GM12891 (cell line): ENCODE measurements at regions not wholly inside any gene's neighbourhood (a gene's known extent, or its start where the extent isn't known, plus 50 kb on each side); places are given as distances from the start of the nearest gene placed in this dataset.

Experiments
- POLR2A ChIP-seq: IDR thresholded peaks from 2 replicates; pipeline ENCODE4 v1.6.1; 2011; ENCODE audit warnings: low read depth, low read length, control low read depth
- POLR2AphosphoS5 ChIP-seq: IDR thresholded peaks from 2 replicates; pipeline ENCODE4 v1.6.1; 2011; ENCODE audit warnings: low read depth, low read length, control low read depth
- POU2F2 ChIP-seq: IDR thresholded peaks from 2 replicates; pipeline ENCODE4 v1.6.1; 2011; ENCODE audit warnings: low read depth, mild to moderate bottlenecking, control low read depth, low read length, moderate library complexity
- SPI1 ChIP-seq: IDR thresholded peaks from 2 replicates; pipeline ENCODE4 v1.6.1; 2011; ENCODE audit warnings: low read depth, low read length, control low read depth
- TAF1 ChIP-seq: IDR thresholded peaks from 2 replicates; pipeline ENCODE4 v1.6.1; 2011; ENCODE audit warnings: low read depth, low read length, control low read depth

DNA sequence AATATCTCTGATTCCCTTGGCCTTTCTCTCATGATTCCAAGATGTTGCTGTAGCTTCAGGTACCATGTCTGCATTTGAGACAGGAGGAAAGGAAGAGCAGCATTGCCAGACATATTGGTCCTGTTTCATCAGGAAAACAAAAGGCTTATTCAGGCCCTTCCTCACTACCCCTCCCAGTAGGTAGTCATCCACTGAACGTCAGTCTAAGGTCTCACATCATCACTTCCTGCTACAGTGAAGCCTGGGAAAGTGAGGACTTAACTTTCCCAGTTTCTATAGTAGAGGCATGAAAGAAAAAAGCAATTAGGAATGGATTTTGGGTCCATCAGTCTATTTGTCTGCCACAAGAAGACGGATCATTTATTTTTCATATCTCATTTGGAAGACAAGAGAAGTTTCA lies 85.7 kb upstream of the SOX4 start:
- no peak for TF ChIP-seq POLR2AphosphoS5
- TF ChIP-seq TAF1: no peak
- no peak for TF ChIP-seq POLR2A
- no peak for TF ChIP-seq SPI1
- no peak for TF ChIP-seq POU2F2
